ENCODE measurements at regions not wholly inside any gene's neighbourhood (a gene's known extent, or its start where the extent isn't known, plus 50 kb on each side); places are given as distances from the start of the nearest gene placed in this dataset.
"Not testable (repeated sequence)": the region's sequence is repeated elsewhere in the genome, so short reads cannot be mapped to it uniquely, and the experiment has no call there.

DNA sequence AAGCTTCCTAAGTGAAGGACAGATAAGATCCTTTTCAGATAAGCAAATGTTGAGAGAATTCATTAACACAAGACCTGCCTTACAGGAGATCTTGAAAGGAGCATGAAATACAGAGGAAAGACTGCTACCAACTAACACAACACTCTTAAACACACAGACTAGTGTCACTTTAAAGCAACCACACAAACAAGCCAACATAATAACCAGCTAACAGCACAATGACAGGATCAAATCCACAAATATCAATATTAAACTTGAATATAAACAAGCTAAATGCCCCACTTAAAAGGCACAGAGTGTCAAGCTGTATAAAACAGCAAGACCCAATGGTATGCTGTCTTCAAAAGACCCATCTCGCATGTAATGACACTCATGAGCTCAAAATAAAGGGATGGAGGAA, 70.8 kb upstream of the HMGXB4 start:
- no peak for DNase-seq

GRCh38 chr22:35188930-35189329, 68.4 kb upstream of the HMGXB4 start:
- not testable (repeated sequence) for DNase-seq

DNA sequence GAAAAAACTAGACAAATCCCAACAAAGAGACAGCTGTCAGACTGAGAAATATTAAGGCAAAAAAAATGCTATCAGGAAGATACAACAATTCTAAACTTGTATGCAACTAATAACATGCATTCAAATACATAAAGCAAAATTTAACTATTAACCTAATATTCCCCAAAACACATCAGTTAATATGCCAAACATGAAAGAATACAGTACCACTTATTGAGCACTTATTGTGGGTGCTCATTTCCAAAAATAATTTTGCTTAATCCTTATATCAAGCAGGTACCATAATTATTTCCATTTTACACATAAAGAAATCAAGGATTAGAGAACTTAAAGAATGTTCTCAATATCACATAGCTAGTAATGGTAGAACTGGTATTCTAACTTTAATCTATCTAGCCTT, 67.7 kb upstream of the HMGXB4 start:
- DNase-seq: no peak

- DNase-seq: no peak
Observed at GRCh38 chr22:35191412-35191811, 65.9 kb upstream of the HMGXB4 start.

- no peak for DNase-seq
Observed at GRCh38 chr22:35192129-35192918, 65.0 kb upstream of the HMGXB4 start.

DNA sequence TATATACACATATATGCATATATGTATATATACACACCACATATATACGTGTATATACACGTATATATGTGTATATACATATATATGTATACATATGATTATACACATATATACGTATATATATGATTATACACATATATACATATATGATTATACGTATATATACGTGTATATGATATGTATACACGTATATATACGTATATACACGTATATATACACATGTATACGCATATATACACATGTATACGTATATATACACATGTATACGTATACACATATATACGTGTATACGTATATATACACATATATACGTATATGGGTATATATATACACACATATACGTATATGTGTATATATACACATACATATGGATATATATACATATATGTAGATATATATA, 62.1 kb upstream of the HMGXB4 start:
- no peak for DNase-seq

- no peak for DNase-seq
Observed at GRCh38 chr22:35195821-35196220, 61.5 kb upstream of the HMGXB4 start.

DNA sequence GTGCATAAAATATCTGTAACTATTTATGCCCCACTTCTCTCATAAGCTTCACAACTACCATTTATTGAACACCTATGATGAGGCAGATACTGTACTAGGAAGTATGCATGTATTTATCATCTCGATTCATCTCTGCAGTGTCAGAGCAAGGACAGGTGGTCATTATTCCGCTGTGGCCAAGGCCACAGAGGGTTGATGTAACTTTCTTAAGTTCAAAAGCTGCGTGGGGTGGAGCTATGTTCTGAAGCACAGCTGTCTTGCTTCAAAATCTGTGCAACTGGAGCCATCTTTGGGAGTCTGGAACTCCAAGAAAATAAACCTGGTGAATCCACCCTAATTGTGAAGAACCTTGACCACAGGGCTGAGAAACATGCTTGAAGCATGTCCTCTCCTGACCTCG, 60.2 kb upstream of the HMGXB4 start:
- DNase-seq: no peak

GRCh38 chr22:35197886-35198285, 59.4 kb upstream of the HMGXB4 start:
- DNase-seq: no peak

GRCh38 chr22:35198738-35199137, 58.6 kb upstream of the HMGXB4 start:
- no peak for DNase-seq

GRCh38 chr22:35202376-35202775, 54.9 kb upstream of the HMGXB4 start:
- DNase-seq: no peak

DNA sequence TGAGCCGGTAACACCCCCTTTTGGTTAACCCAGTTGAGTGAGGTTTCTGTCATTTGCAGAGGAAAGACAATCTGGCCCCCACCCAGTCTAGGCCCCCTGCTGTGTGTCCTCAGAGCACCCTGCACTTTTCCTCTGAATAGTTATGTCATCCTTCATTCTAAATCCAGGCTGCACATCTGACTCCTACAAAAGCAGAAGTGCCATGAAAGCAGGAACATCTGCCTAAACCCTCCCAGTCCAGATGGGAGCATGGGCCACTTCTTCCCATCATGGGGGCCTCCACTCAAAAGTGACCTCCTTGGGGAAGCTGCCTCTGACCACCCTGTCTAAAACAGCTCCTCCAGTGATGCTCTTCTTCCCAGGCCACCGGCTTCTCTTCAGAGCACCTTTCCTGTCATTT, 53.7 kb upstream of the HMGXB4 start:
- no peak for DNase-seq

- no peak for DNase-seq
Observed at GRCh38 chr22:35204807-35205775, 52.2 kb upstream of the HMGXB4 start.

GRCh38 chr22:35205961-35206360, 51.3 kb upstream of the HMGXB4 start:
- DNase-seq: no peak

DNA sequence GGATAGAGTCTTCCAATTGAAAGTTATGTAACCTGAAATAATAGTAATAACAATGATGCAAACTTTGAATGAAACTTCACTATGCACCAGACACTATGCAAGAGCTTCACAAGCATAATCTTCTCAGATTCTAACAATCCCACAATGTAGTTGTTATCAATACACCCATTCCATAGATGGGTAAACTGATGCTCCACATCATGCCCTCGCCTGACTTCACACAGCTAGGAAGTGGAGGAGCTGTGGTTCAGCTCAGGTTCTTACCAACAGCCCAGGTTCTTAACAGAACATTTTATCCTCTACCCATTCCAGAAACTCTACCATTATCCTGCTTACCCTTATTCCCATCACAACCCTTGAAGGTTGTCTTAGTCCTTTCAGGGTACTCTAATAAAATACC, 50.4 kb upstream of the HMGXB4 start:
- DNase-seq: no peak

All from CD4-positive, alpha-beta T cell treated with Interleukin-17A for 1 hour (primary cell).